Ureter (tissue), 1 donor: ENCODE measurements at regions not wholly inside any gene's neighbourhood (a gene's known extent, or its start where the extent isn't known, plus 50 kb on each side); places are given as distances from the start of the nearest gene placed in this dataset.

Source experiments
- DNase-seq: peaks from one replicate; pipeline ENCODE4 v3.0.0-alpha.2; 2020; ENCODE audit warnings: low spot score
- donor health status: DM: yes; HTN: yes; CAD: no.

DNA sequence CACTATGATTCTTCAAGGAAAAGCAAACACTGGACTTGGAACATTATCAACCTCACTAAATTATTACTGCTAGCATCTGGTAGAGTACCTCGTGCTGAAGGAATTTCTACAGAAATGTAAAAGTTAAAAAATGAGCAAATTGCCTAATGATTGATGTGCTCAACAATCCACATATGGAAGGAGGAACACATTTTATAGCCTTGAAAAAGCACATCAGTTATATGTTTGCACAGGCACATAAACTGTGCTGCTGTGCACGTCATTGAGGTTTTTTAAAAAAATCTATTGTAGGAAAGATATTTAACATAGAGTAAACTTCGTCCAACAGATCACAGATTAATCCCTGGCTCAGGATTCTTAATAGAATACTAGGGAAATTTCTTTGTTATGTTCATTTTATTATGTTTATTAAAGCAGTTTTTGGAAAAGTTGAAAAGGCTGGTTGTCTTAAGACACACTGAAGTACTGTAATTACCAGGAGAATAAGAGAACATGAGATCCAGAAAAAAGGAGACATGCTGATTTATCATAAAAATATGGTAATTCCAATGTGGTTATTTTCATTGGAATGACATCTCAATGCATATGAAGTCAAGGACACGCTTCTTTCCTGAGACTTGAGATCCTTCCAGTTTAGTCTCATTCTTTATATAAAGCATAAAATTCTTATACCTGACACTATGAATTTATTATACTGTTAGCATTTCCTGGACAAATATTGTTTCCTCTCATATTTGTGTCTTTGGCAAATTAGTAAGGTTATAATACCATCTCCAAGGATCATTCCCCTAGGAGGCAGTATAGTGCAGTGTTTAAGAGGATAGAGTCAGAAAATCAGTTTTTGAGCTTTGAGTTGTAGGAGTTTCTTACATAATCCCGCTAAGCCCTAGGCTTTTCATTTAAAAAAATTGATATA lies 511.1 kb downstream of the TENT5A start:
- no peak for DNase-seq

DNA sequence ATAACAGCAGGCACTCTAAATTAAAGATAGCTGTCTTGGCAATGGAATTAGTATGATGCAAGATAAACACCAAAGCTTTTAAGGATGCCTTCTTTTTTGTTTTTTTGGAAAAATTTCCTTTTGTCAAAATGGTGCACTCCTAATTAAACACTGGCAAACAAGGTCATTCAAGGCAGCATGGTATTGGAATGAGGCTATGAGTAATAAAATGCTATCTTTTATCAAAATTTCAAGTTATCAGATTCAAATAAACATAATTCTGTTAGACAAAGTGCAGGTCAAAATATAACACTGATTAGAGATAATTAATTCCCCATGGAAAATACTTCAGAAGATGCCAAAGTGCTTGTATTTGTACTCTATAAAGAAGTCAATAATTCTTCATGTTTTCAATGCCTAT lies 514.1 kb downstream of the TENT5A start:
- DNase-seq: no peak

DNA sequence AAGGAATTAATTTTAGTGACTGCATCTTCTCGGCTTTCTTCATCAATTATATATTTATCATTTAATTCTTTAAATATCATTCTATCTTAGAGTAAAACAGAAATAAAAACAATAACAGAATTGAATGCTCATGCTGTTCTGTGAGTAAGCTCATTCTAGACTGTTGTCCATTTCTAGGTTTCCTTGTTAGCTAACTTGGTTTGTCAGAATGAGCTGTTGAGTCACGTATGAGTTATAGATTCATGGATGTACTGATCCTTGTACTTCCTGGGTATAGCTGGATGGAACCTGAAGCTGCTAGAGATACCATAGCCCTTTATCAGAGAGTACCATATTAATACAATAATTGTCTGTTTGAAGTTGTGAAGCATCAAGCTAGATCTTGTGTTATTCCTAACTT lies 515.3 kb downstream of the TENT5A start:
- no peak for DNase-seq

DNA sequence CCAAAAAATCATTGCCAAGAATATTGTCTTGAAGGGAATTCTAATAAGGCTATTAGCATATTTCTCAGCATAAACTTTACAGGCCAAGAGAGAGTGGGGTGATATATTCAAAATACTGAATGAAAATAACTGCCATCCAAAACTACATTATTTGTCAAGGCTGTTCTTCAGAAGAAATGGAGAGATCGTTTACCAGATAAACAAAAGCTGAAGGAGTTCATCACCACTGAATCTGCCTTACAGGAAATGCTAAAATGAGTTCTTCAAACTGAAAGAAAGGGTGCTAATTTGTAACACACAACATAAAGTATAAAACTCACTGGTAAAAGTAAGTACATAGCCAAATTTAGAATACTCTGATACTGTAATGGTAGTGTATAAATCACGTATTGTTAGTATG lies 517.0 kb downstream of the TENT5A start:
- DNase-seq: no peak

DNA sequence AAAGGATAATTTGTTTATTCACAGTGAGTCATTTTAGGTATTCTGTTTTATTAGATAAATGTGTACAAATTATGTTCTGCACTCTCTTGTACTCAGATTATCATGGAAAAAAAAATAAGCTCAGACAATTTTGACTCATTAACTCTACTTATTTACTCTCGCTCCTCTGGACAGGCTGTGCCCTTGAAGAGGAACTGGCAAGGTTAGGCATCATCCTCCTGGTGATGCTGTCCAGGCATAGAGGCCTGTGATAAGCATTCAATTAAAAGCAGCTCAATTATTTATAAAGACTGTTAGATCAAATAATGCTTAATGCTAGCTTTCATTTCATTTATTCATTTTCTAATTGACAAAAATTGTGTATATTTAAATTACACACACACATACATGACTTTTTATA lies 518.5 kb downstream of the TENT5A start:
- DNase-seq: no peak

DNA sequence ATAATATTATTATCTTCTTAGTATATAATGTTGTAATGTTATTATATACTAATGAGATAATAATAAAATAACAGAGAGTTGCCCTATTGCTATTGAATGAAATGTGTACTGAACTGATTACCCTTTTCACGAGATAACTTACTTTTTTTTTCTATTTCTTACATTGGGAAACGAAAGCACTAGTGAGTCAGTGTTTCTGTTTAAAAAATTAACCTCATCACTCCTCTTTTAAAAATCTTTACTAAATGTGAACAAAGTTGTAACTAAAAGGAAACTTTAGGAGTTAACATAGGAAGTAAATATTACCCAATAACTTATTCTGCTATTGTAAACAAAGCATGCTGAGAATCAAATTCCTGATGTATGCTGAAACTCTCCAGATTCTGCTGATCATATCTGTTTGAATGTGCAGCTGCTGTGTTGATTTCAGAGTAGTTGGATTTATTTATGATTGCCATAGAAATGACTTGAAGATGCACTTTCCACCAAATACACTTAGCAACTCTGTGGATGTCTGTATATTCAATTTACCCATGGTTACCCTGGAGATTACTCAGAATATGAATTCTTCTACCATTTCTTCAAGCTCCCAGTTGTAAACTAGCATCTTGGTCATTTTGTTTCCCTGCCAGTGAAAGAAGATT lies 523.4 kb downstream of the TENT5A start:
- DNase-seq: no peak

DNA sequence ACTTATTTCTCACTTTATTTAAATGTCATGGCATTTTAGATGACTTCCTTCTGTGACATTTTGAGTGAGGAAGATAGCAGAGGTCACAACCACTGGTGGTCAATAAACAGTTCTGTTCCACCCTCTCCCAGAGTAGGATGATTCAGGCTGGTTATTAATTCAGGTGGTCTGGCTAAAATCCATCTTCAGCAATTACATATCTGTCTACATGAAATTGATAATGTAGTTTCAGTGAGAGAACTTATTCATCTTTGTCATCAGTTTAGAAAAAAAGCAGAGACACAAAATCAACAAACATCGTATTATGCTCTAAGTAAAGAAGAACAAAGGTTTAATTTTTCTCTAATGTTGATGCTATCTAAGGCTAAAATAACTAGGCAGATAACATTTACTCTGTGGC lies 525.5 kb downstream of the TENT5A start:
- no peak for DNase-seq

DNA sequence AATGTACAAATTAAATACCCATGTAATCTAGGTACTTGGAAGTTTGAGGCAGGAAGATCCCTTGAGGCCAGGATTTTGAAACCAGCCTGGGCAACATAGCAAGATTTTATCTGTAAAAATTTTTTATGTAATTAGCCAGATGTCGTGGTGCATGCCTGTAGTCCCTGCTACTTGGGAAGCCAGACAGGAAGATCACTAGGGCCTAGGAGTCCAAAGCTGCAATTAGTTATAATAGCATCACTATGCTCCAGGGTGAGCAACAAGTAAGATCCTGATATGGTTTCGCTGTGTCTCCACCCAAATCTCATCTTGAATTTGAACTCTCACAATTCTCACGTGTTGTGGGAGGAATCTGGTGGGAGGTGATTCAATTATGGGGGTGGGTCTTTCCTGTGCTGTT lies 535.8 kb downstream of the TENT5A start:
- DNase-seq: no peak

DNA sequence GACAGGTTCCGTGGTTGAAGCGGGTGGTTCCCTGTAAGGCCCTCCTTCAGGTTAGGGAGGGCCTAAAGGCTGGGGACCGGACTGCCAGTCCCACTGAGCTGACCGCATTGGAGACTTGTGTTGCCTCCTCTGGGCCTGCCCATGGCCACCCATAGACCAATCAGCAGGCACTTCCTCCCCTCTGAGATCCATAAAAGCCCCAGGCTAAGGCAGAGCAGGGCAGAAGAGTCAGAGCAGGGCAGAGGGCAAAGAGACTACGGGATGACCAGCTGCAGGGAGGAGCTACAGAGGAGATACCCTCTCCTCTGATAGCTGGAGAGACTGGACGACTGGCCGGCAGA lies 537.4 kb downstream of the TENT5A start:
- DNase-seq: no peak

DNA sequence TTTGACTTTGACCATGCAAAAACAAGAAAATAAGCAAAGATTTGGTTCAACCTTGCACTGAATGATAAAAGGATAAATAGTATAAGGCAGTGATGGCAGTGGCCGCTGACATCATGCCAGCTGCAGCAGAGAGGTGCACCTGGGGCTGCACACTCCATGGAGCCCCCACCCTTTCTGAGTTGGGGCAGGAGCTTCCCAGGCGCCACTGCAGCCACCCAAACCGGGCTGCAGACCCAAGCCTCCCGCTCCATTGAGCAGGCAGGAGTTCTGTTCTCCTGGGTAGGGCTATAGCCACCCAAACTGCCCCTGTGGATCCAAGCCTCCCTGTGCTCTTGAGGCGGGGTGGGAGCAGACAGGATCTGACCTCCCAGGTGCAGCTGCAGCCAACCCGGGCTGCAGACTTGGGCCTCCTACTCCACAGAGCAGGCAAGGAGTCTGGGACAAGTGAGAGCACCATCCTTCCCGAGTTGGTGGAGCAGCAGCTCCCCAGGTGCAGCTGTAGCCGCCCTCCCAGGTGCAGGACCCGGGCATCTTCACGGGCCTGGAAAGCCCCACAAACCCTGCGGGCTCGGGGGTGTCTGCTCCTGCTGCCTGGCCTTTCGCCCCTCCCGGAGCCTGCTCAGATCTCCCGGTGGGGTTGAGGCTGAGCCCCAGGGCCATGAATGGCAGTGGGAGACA lies 537.9 kb downstream of the TENT5A start:
- no peak for DNase-seq

DNA sequence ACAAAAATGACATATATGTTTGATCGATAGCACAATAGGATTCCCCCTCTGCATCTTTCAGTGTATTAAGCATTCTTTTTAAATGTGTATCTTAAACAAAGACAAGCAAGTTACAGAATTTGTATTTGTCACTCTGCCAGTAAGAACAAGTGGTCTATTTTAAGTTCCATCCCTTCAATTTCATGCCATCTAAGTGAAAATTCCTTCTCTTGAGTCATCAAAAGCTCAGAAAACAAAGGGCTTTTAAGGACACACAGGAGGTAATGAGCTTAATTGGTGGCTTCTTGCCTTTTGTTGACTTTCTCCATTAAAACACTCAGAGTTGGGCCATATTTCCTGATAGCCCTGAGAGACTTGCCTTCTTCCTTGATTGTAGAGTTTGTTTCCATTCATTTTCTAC lies 547.8 kb downstream of the TENT5A start:
- DNase-seq: no peak

DNA sequence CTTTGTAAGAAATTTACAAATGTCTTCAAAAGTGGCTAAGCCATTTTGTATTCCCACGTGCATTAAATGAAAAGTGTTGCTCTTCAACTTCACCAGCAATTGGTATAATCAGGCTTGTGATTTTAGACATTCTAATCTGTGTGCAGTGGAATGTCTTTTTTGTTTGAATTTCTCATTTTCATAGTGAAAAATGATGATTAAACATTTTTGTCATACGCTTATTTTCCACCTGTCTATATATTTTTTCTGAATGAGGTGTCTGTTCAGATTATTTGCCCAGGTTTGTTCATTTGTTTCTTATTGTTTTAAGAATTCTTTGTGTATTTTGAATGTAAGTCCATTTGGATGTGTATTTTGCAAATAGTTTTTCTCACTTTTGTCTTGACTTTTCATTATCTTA lies 558.1 kb downstream of the TENT5A start:
- no peak for DNase-seq

DNA sequence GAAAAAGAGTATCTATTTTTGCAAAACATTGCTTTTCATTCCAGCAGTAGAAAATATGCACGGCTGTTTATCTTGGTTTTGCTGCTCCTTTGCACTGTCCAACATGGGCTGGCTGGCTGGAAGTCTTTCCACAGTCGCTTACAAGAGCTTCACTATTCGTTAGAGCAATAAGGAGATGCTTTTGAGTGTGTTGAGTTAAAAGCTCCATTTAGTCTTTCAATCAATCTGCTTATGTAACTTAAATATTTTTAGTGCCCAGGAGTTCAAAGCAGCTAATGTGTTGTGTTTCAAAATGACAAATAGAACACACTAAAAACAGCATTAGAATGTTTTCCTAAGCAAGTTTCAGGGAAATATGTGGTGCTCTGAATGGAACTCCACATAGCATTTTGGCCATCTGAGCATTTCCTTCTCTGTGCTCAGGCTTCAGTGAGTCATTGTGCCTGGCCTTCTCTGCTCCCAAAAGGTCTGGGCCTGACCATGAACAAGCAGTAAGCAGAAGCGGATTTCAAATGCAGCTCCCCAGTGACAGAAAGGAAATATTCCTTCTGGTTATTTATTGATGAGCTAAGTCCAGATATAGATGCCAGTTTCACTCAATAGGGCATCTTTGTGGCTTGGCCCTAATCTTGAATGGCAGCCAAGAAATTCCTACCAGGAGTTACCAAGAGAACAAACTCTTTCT lies 580.3 kb downstream of the TENT5A start:
- DNase-seq: no peak

DNA sequence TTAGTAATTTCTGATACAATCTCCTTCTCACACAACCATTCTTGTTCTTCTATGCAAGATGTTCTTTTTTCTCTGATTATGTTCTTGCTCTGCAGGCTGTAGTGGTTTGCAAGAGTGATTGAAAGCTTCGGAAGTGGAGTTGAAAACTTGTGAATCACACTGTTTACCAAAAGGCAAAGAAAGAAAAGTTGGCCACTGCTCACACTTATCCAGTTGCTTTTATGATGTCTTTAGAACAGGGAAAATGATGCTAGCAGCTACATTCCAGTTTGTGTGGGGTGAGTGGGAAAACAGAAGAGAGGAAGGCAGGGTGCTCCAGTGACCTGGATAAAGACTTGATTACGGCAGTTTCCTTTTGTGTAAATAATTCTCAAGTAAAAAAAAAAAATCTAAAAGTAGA lies 583.3 kb downstream of the TENT5A start:
- DNase-seq: no peak

DNA sequence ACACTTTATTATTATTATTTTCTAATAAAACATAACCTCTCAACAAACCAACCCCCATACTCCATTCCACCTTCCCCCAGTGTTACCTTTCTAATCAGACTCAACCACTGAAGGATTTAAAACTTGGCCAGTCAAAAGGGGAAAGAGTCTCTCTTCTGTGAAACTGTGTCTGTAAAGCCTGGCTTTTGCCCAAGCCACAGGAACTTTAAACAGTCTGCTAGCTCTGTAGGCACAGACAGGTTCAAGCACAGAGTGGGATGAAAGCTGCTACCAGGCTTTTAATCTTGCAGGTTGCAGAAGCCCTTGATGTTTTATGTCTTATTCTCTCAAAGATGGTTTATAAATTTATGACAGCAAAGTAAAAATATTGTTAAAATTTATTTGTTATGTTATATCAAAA lies 585.7 kb downstream of the TENT5A start:
- DNase-seq: no peak

DNA sequence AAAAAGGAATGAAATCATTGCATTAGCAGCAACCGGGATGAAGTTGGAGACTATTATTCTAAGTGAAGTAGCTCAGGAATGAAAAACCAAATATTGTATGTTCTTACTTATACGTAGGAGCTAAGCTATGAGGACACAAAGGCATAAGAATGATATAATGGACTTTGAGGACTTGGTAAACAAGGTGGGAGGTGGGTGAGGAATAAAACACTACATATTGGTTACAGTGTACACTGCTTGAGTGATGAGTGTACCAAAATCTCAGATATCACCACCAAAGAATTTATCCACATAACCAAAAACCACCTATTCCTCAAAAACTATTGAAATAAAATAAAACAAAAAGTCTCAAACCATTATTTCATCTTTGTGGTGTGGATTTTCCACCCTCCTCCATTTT lies 593.5 kb downstream of the TENT5A start:
- no peak for DNase-seq

DNA sequence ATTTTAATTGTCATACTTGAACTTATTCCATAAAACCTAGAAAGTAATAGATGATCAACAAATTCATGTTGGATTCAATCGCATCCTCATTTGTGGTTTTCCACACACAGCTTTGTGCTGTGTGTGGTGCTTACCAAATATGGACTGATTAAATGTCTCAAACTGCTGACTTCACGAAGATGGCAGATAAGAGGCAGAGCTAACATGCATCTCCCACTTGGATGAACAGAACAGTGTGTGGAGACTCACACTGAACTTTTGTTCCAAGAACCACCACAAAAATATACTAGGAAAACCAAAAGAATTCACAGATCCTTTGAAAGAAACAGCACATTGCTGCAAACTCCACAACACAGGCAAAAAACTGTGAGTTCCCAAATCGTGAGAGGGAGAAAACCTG lies 603.7 kb downstream of the TENT5A start:
- DNase-seq: no peak

DNA sequence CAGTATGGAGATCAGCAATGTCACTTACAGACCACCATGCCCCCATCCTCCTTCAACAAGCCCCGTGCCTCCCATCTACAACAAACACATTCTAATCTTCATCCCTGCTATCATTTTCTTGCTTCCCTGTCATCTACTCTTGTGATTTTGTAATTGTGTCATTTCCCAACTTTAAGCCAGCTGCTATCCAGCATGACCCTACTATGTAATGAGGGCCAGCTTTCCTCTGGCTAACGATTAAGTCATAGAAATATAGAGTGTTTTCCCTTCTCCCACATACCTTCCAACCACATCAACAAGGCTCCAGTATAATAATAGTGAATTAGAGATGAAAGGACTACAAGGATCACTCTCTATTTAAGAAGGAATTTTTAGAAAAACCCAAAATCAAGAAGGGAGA lies 607.0 kb downstream of the TENT5A start:
- no peak for DNase-seq

DNA sequence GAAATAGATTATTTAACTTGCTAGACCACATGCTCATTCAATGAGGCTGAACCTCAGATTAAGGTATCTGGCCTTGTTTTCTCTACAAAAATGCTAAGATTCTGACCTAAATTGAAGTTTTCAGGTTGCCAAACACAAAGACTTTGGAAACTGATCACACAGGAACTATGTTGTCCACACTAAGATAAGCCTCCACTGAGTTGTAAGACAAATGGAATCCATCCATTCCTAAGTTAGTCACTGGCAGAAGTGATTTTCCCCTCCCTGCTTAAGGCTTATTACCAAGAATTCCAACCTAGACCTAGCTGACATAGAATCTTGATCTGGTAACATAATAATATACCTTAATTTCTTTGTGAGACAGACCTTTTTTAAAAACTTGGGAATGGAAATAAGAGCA lies 608.1 kb downstream of the TENT5A start:
- no peak for DNase-seq

DNA sequence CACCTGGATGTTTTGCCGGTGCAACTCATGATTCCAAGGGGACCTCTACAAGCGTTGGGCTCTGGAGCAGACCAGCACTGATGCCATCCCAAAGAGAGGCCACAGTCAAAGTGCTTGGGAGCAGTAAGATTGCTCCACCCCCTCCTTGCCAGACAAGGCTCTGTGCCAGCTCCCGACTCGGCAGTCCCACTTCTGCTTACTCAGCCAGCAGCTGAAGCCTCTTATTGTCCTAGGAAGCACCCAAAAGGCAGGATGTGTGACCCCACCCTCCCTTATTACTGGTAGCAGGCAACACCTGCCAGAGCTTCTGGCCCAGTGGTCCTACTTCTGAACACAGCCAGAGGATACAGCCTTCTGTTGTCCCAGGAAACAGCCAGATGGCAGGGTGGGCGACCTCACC lies 614.2 kb downstream of the TENT5A start:
- no peak for DNase-seq

DNA sequence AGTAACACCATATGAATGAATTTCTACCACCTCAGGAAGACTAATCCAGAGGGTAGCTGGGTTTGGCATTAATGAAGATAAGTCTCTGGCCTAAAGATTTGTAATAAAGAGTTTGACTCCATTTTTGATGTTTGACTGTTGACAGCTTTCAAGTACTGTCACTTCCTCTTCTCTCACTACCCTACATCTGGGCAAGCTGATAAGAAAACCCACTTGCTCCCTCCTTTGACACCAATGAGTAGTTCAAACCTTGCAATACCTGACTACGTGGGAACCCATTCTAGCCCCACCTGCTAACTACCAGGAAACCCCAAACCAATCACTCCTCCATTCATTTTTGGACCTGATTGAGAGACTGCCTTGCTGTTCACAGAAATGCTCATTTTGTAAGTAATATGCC lies 621.5 kb downstream of the TENT5A start:
- DNase-seq: no peak

DNA sequence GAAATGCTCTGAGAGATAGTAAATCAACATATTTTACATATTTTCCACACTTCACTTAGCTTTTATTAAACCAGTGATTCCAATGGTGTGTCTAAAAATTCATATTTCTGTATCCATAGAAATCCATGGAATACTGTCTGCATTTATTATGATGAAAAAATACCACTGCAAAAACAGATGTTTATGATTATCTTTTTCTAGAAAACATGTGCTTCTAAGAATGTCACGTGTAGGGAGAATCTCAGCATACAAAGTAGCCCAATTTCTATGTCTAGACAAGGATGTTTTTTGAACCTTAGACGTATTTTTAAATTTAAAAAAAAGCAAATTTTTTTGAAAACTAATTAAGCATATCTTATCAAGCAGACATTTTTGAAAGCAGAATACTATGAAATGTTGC lies 622.4 kb downstream of the TENT5A start:
- no peak for DNase-seq

DNA sequence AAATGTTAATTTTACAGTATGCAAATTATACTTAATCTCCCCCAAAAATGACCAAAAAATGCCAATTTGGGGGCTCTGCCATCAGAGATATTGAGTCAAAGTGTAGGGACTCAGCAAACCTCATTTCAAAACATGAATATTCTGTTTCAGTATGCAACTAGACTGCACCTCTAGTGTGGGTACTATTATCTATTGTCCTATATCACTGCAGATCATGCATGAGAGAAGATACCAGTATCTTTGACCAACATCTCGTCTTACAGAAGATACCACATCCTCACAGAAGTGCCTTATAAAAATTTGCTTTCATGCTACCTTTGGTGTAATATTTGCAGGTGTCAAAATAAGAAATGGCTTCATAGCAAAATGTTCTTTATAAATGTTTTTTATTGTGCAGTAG lies 623.8 kb downstream of the TENT5A start:
- no peak for DNase-seq
